GM19372 (cell line): ENCODE measurements at regions not wholly inside any gene's neighbourhood (a gene's known extent, or its start where the extent isn't known, plus 50 kb on each side); places are given as distances from the start of the nearest gene placed in this dataset.
"Not testable (repeated sequence)": the region's sequence is repeated elsewhere in the genome, so short reads cannot be mapped to it uniquely, and the experiment has no call there.

Experiments used
- ATAC-seq: cut with Tn5 transposase; IDR thresholded peaks from one replicate; pipeline ENCODE4 v1.9.1; 2021; ENCODE audit warnings: mild to moderate bottlenecking, low read depth, moderate library complexity; ENCODE audit not compliant: unreplicated experiment

- ATAC-seq = no peak
Observed at GRCh38 chr16:65763640-65764305, 602.7 kb upstream of the CDH5 start.

- ATAC-seq = no peak
Observed at GRCh38 chr16:65760874-65761273, 605.6 kb upstream of the CDH5 start.

- no peak for ATAC-seq
Observed at GRCh38 chr16:65758620-65759019, 607.9 kb upstream of the CDH5 start.

- no peak for ATAC-seq
Observed at GRCh38 chr16:65757064-65757463, 609.4 kb upstream of the CDH5 start.

- no peak for ATAC-seq
Observed at GRCh38 chr16:65756163-65756562, 610.3 kb upstream of the CDH5 start.

GRCh38 chr16:65754820-65755691 lies 611.4 kb upstream of the CDH5 start:
- no peak for ATAC-seq

GRCh38 chr16:65752522-65752844 lies 614.0 kb upstream of the CDH5 start:
- no peak for ATAC-seq

GRCh38 chr16:65751622-65752521 lies 614.6 kb upstream of the CDH5 start:
- ATAC-seq = no peak

- no peak for ATAC-seq
Observed at GRCh38 chr16:65749506-65749905, 617.0 kb upstream of the CDH5 start.

GRCh38 chr16:65746941-65747340 lies 619.5 kb upstream of the CDH5 start:
- ATAC-seq = no peak

- ATAC-seq = no peak
Observed at GRCh38 chr16:65745201-65745708, 621.2 kb upstream of the CDH5 start.

- no peak for ATAC-seq
Observed at GRCh38 chr16:65744401-65744800, 622.1 kb upstream of the CDH5 start.

- ATAC-seq = no peak
Observed at GRCh38 chr16:65743558-65743957, 621.7 kb upstream of the CDH11 start.

GRCh38 chr16:65740711-65741110 lies 618.8 kb upstream of the CDH11 start:
- ATAC-seq = no peak

- ATAC-seq = no peak
Observed at GRCh38 chr16:65739518-65739917, 617.7 kb upstream of the CDH11 start.

- no peak for ATAC-seq
Observed at GRCh38 chr16:65737831-65738230, 616.0 kb upstream of the CDH11 start.

- not testable (repeated sequence) for ATAC-seq
Observed at GRCh38 chr16:65735615-65736014, 613.8 kb upstream of the CDH11 start.

GRCh38 chr16:65733721-65734120 lies 611.9 kb upstream of the CDH11 start:
- no peak for ATAC-seq

- no peak for ATAC-seq
Observed at GRCh38 chr16:65731833-65732232, 610.0 kb upstream of the CDH11 start.

GRCh38 chr16:65728652-65729051 lies 606.8 kb upstream of the CDH11 start:
- no peak for ATAC-seq

GRCh38 chr16:65728167-65728566 lies 606.3 kb upstream of the CDH11 start:
- no peak for ATAC-seq
